ENCODE measurements at regions not wholly inside any gene's neighbourhood (a gene's known extent, or its start where the extent isn't known, plus 50 kb on each side); places are given as distances from the start of the nearest gene placed in this dataset.
"Not testable (repeated sequence)": the region's sequence is repeated elsewhere in the genome, so short reads cannot be mapped to it uniquely, and the experiment has no call there.

DNA sequence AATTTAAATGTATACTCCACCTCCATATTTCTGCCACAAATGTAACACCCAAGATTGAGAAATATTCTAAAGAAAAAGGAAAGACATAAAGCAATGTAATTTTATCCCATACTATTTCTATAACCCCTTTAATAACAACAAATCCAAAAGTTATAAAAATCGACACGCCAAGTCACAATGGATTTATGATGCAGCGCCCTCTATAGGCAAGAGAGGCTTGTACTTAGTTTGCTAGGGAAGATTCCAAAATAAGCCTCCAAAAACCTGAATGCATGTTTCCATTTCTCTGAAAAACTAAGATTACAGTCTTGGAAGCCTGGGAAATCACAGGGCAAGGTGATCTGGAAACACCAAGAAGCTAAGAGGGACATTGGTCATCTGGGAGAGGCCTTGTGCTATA, 1389.3 kb downstream of the CDY2B start:
- no peak overlapping the region for H3K27ac ChIP-seq
- TF ChIP-seq, protein P1, sequence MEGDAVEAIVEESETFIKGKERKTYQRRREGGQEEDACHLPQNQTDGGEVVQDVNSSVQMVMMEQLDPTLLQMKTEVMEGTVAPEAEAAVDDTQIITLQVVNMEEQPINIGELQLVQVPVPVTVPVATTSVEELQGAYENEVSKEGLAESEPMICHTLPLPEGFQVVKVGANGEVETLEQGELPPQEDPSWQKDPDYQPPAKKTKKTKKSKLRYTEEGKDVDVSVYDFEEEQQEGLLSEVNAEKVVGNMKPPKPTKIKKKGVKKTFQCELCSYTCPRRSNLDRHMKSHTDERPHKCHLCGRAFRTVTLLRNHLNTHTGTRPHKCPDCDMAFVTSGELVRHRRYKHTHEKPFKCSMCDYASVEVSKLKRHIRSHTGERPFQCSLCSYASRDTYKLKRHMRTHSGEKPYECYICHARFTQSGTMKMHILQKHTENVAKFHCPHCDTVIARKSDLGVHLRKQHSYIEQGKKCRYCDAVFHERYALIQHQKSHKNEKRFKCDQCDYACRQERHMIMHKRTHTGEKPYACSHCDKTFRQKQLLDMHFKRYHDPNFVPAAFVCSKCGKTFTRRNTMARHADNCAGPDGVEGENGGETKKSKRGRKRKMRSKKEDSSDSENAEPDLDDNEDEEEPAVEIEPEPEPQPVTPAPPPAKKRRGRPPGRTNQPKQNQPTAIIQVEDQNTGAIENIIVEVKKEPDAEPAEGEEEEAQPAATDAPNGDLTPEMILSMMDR (conservative IDR thresholded peaks at IDR 0.05), result no peak

DNA sequence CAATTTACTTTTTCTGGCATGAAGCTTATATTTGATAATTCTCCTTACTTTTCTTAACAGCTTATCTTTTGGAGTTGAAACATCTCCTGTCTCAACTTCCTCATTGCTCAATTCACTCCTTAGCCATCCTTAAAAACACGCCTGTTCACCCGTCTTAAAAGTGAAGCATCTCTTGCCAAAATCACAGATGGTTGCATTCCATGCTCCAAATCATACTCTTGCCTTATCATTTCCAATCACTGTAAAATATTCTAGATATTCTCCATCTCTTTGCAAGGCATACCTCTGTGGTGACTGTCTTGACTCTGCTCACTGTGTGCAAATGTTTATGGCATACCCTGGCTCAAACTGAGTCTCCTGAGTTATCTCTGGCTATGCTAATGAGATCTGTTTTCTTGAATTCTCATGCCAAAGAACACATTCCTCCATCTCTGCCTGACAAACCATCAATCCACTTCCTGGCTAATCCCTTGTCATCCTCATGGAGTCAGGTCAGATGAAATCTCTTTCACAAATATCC, 1393.3 kb downstream of the CDY2B start:
- TF ChIP-seq, protein P1 (conservative IDR thresholded peaks at IDR 0.05), result no peak
- H3K27ac ChIP-seq, result no peak overlapping the region

DNA sequence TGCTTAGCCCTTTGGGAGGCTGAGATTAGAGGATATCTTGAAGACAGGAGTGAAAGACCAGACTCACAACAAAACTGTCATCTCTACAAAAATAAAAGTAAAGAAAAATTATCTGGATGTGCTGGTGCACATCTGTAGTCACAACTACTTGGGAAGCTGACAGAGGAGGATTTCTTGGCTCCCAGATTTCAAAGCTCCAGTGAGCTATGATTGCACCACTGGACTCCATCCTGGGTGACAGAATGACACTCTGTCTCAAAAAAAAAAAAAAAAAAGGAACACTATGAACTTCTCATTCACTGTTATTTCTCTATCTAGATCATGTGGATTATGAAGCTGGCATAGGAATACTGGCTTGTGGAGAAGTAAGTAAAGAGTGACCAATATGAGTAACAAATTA, 1400.0 kb downstream of the CDY2B start:
- TF ChIP-seq, protein P1 (conservative IDR thresholded peaks at IDR 0.05), result no peak
- no peak overlapping the region for H3K27ac ChIP-seq

DNA sequence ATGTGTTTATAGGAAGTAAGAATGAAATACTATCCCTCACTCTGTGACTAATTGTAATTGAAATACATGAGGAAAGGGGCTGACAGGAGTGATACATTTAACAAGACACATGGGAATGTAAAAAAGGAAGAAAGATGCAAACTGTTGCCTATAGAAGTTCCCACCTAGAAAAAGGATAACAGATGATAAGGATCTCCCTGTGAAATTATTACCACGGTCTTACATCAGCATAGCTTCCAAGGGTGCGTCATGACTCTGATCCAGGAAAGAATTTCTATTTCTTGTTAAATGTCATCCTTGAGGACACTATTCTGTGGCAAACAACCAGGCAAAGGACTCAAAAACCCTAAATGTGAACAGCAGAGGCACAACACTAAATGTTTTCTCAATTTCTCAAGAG, 1406.0 kb downstream of the CDY2B start:
- TF ChIP-seq, protein P1 (conservative IDR thresholded peaks at IDR 0.05), result no peak
- no peak overlapping the region for H3K27ac ChIP-seq

DNA sequence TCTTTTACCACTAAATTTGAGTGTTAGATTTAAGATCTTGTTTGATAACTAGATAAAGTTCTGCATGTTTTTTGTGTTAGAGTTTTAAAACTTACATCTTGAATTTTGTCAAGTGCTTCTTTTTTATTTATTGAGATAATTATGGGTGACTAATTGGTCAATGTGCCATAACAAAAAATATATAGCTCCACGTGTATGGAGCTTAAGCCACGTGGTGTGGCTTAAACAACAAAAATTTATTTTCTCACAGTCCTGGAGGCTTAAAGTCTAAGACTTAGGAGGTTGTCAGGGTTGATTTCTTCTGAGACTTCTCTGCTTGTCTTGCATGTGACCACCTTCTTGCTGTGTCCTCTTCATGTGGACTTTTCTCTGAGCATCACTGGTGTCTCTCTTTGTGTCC, 1425.2 kb downstream of the CDY2B start:
- no peak overlapping the region for H3K27ac ChIP-seq
- TF ChIP-seq, protein P1 (conservative IDR thresholded peaks at IDR 0.05), result no peak

DNA sequence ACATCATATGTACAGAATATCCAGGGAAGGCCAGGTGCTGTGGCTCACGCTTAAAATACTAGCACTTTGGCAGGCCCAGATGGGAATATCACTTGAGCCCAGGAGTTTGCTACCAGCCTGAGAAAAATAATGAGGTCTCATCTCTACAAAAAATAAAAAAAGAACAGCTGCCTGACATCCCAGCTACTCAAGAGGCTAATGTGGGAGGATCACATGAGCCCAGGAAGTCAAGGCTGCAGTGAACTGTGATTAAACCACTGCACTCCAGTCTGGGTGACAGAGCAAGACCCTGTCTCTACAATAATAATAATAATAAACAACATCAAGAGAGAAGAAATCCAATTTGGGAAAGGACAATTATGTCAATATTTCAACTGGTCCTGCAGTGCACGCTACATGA, 1433.9 kb downstream of the CDY2B start:
- no peak overlapping the region for H3K27ac ChIP-seq
- TF ChIP-seq, protein P1 (conservative IDR thresholded peaks at IDR 0.05), result no peak

DNA sequence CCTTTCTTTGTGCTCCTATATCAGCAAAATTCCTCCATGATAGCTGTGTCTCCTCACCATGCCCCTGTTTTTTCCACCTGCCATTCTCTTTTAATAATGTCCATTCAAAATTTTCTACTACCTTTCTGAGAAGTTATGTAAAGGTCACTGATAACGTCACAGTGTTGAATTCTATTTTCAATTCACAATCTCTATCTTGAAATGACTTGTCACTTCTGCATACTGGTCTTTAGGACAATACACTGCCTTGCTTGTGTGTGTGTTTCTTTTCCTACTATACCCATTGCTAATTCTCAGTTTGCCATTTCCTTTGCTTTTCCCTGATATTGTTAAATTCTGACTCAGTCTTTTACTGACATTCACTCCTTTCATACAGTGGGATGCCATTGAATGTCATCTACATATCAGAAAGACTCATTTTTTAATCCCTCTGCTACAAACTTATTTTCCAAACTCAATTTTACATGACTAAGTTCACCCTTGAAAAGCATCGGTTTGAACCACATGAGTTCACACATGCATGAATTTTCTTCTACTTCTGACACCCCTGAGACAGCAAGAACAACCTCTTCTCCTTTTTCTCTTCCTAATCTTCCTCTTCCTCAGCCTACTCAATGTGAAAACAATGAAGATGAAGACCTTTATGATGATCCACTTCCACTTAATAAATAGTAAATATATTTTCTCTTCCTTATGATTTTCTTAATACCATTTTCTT, 1470.7 kb downstream of the CDY2B start:
- H3K27ac ChIP-seq, result not testable (repeated sequence)

DNA sequence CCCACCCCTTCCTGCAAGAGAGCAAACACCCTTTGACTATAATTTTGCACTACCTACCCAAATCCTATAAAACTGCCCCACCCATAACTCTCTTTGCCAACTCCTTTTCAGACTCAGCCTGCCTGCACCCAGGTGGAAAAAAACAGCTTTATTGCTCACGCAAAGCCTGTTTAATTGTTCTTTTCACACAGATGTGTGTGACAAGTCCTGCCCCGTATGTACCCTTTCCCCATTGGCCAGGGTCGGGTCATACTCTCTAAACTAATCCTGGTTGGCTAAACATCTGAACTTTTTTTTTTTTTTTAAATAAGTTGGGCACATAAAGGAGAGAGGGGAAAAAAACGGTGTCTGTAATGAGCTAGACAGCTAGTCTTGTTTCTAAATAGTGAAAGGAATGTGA, 1500.6 kb downstream of the CDY2B start:
- not testable (repeated sequence) for H3K27ac ChIP-seq

DNA sequence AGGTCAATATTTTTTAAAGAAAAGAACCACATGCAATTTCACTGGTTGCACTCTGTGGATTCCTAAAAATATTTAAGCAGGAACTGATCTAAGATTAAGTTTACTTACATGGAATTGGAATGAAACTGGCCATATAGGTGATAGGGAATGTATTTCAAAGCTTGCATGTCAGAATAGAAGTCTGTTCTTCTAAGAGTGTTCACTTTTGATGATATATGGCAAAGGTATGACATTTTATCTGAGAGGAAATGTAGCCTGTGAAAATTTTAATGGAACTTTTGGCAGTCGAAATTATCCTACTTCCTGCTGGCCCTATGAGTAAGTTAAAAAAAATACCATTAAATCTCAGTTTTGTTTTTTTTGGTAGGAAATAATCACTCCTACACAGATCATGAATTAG, 1538.4 kb downstream of the CDY2B start:
- not testable (repeated sequence) for H3K27ac ChIP-seq

DNA sequence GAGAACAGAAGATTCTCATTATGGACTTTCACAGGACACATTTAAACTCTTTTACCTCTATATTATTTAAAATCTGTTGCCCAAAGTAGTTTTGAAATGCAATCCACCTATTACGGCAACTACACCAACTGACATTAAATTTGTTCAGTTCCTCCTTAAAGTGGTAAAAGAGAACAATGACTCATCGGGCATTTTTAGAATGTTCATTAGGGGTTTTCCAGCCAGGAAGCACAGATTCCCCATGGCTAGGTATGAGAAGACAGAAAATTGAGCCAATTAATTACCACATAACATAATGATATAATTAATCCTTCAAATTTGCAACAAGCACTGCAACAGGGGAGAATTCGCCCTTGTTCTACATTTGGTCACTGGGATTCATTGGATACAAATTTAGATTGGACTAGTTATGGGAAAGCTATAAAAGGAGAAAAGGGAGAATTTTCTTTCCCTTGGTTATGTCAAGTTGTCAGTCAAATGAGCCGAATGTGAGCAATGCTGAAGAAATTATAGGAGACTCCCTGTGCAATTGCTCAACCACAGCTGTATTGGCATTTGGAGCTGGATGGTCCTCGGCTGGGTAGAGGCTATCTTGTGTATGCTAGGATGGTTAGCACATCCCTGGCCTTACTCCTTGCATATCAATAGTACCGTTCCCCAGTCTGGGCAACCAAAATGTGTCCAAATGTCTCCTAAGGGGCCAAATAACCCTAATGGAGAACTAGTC, 1549.8 kb downstream of the CDY2B start:
- not testable (repeated sequence) for H3K27ac ChIP-seq

DNA sequence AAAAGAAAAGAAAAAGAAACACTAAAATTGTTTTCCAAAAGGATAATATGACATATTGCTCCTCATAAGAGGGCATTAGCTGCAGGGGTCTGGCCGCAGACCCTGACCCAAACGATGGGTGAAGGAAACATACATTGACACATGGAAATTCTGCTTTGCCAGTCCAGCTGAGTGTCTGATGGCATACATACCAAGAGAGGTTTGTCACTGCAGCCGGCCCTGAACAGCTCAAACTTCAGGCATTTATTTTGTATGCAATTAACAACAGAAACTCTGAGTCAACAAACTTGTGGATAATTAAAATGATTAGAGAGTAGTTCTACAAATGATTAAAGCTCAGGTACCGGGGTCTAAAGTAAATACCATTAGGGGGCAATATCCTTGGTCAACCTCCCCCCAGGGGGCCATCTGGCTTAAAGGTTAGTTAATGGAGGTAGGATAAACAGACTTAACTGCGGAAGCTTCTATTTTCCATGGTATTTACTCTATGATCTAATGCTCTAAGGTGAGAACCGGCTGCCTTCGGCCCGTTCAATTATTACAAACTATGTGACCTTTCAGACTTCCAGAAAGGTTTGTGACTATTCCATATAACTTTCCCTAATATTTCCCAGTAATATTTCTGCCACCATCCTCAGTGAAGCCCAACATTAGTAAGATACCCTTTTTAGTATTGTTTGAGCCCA, 1550.7 kb downstream of the CDY2B start:
- not testable (repeated sequence) for H3K27ac ChIP-seq
